HUES48 (cell line): ENCODE measurements at regions not wholly inside any gene's neighbourhood (a gene's known extent, or its start where the extent isn't known, plus 50 kb on each side); places are given as distances from the start of the nearest gene placed in this dataset.

Experiments
- H3K27ac ChIP-seq: one replicate; pipeline ENCODE4 v1.7.0; 2013; ENCODE audit warnings: low read depth, low read length, inconsistent platforms
- H3K27me3 ChIP-seq: 2 replicates; pipeline ENCODE4 v1.6.1; 2013; ENCODE audit warnings: mild to moderate bottlenecking, low read length; ENCODE audit not compliant: control insufficient read depth, insufficient read depth
- H3K36me3 ChIP-seq: 2 replicates; pipeline ENCODE4 v1.6.1; 2013; ENCODE audit warnings: low read length; ENCODE audit not compliant: control insufficient read depth, insufficient read depth
- H3K4me1 ChIP-seq: 2 replicates; pipeline ENCODE4 v1.6.1; 2013; ENCODE audit warnings: mild to moderate bottlenecking, low read length; ENCODE audit not compliant: control insufficient read depth, insufficient read depth
- H3K4me3 ChIP-seq: 2 replicates; pipeline ENCODE4 v1.5.1; 2013; ENCODE audit warnings: mild to moderate bottlenecking, low read depth, low read length
- H3K9ac ChIP-seq: 2 replicates; pipeline ENCODE4 v1.6.1; 2013; ENCODE audit warnings: mild to moderate bottlenecking, low read depth, low read length, moderate library complexity
- H3K9me3 ChIP-seq: 2 replicates; pipeline ENCODE4 v1.6.1; 2013; ENCODE audit warnings: low read length; ENCODE audit not compliant: control insufficient read depth, insufficient read depth

GRCh38 chr13:87123987-87124784, 547.0 kb upstream of the SLITRK5 start:
- Histone ChIP-seq H3K27me3 (peaks cover 3% of the 10 kb centered on the region; the same call in 1 of the 2 replicates), H3K9ac (no peak overlapping the region), H3K36me3 (no peaks in the 10 kb centered on the region), H3K27ac (peak overlapping the region; percentile 45), H3K4me1 (peaks cover 16% of the 10 kb centered on the region), H3K9me3 (no peaks in the 10 kb centered on the region), H3K4me3 (no peak overlapping the region)

GRCh38 chr13:87124785-87125074, 546.4 kb upstream of the SLITRK5 start:
- Histone ChIP-seq H3K4me3 (no peak overlapping the region), H3K27ac (peak overlapping the region; percentile 26), H3K27me3 (peaks cover 6% of the 10 kb centered on the region; the same call in 1 of the 2 replicates), H3K4me1 (peaks cover 17% of the 10 kb centered on the region), H3K9me3 (no peaks in the 10 kb centered on the region), H3K9ac (no peak overlapping the region), H3K36me3 (no peaks in the 10 kb centered on the region)

GRCh38 chr13:87128036-87128435, 543.1 kb upstream of the SLITRK5 start:
- peaks cover 19% of the 10 kb centered on the region for H3K4me1 ChIP-seq
- H3K27ac ChIP-seq, result peak overlapping the region; percentile 21
- H3K9ac ChIP-seq, result no peak overlapping the region
- H3K36me3 ChIP-seq, result no peaks in the 10 kb centered on the region
- H3K4me3 ChIP-seq, result no peak overlapping the region
- H3K9me3 ChIP-seq, result no peaks in the 10 kb centered on the region
- H3K27me3 ChIP-seq, result peaks cover 6% of the 10 kb centered on the region; the same call in 1 of the 2 replicates

- Histone ChIP-seq H3K27me3 (peaks cover 6% of the 10 kb centered on the region; the same call in 1 of the 2 replicates), H3K9me3 (no peaks in the 10 kb centered on the region), H3K4me1 (peaks cover 19% of the 10 kb centered on the region), H3K9ac (no peak overlapping the region), H3K4me3 (no peak overlapping the region), H3K27ac (peak overlapping the region; percentile 21), H3K36me3 (no peaks in the 10 kb centered on the region)
Observed at GRCh38 chr13:87128491-87128890, 542.7 kb upstream of the SLITRK5 start.

GRCh38 chr13:87129602-87130300, 541.4 kb upstream of the SLITRK5 start:
- H3K9ac ChIP-seq, result no peak overlapping the region
- H3K36me3 ChIP-seq, result no peaks in the 10 kb centered on the region
- H3K4me3 ChIP-seq, result no peak overlapping the region
- H3K4me1 ChIP-seq, result peaks cover 13% of the 10 kb centered on the region
- peaks cover 6% of the 10 kb centered on the region; the same call in 1 of the 2 replicates for H3K27me3 ChIP-seq
- no peak overlapping the region for H3K27ac ChIP-seq
- H3K9me3 ChIP-seq, result no peaks in the 10 kb centered on the region

GRCh38 chr13:87130423-87130822, 540.7 kb upstream of the SLITRK5 start:
- H3K4me1 ChIP-seq, result peaks cover 13% of the 10 kb centered on the region
- H3K27ac ChIP-seq, result no peak overlapping the region
- no peaks in the 10 kb centered on the region for H3K36me3 ChIP-seq
- H3K9ac ChIP-seq, result no peak overlapping the region
- no peaks in the 10 kb centered on the region for H3K9me3 ChIP-seq
- peaks cover 6% of the 10 kb centered on the region; the same call in 1 of the 2 replicates for H3K27me3 ChIP-seq
- no peak overlapping the region for H3K4me3 ChIP-seq

GRCh38 chr13:87131611-87132010, 539.6 kb upstream of the SLITRK5 start:
- H3K9me3 ChIP-seq, result no peaks in the 10 kb centered on the region
- no peak overlapping the region for H3K4me3 ChIP-seq
- peaks cover 6% of the 10 kb centered on the region; the same call in 1 of the 2 replicates for H3K27me3 ChIP-seq
- peaks cover 13% of the 10 kb centered on the region for H3K4me1 ChIP-seq
- no peaks in the 10 kb centered on the region for H3K36me3 ChIP-seq
- no peak overlapping the region for H3K27ac ChIP-seq
- H3K9ac ChIP-seq, result no peak overlapping the region

- Histone ChIP-seq H3K9me3 (no peaks in the 10 kb centered on the region), H3K27me3 (no peaks in the 10 kb centered on the region), H3K4me1 (no peaks in the 10 kb centered on the region), H3K4me3 (no peak overlapping the region), H3K36me3 (no peaks in the 10 kb centered on the region), H3K9ac (no peak overlapping the region), H3K27ac (no peak overlapping the region)
Observed at GRCh38 chr13:87138866-87139265, 532.3 kb upstream of the SLITRK5 start.

GRCh38 chr13:87147076-87147475, 524.1 kb upstream of the SLITRK5 start:
- Histone ChIP-seq H3K4me3 (no peak overlapping the region), H3K9ac (no peak overlapping the region), H3K36me3 (no peaks in the 10 kb centered on the region), H3K4me1 (no peaks in the 10 kb centered on the region), H3K27me3 (no peaks in the 10 kb centered on the region), H3K27ac (no peak overlapping the region), H3K9me3 (no peaks in the 10 kb centered on the region)

- Histone ChIP-seq H3K27me3 (no peaks in the 10 kb centered on the region), H3K4me3 (no peak overlapping the region), H3K9ac (no peak overlapping the region), H3K27ac (no peak overlapping the region), H3K9me3 (peaks cover 13% of the 10 kb centered on the region; the same call in 1 of the 2 replicates), H3K36me3 (no peaks in the 10 kb centered on the region), H3K4me1 (no peaks in the 10 kb centered on the region)
Observed at GRCh38 chr13:87153371-87153770, 517.8 kb upstream of the SLITRK5 start.

- Histone ChIP-seq H3K27ac (no peak overlapping the region), H3K36me3 (no peaks in the 10 kb centered on the region), H3K27me3 (no peaks in the 10 kb centered on the region), H3K9ac (no peak overlapping the region), H3K4me3 (no peak overlapping the region), H3K4me1 (no peaks in the 10 kb centered on the region), H3K9me3 (no peaks in the 10 kb centered on the region)
Observed at GRCh38 chr13:87166348-87166747, 504.8 kb upstream of the SLITRK5 start.
